ACC112 (cell line): ENCODE measurements at regions not wholly inside any gene's neighbourhood (a gene's known extent, or its start where the extent isn't known, plus 50 kb on each side); places are given as distances from the start of the nearest gene placed in this dataset.
"Not testable (repeated sequence)": the region's sequence is repeated elsewhere in the genome, so short reads cannot be mapped to it uniquely, and the experiment has no call there.

Source experiments
- H2AFZ ChIP-seq: fragments of 200-600 bp; sonication (generic); one replicate; pipeline ENCODE4 v1.6.0; 2017; ENCODE audit warnings: antibody characterized with exemption, low read length; ENCODE audit not compliant: unreplicated experiment
- H3K27ac ChIP-seq: fragments of 200-600 bp; sonication (generic); 2 replicates; pipeline ENCODE4 v1.5.1; 2014; ENCODE audit warnings: low read depth, mild to moderate bottlenecking, antibody characterized with exemption, low read length, moderate library complexity
- H3K27me3 ChIP-seq: fragments of 200-600 bp; sonication (generic); 2 replicates; pipeline ENCODE4 v1.6.1; 2014; ENCODE audit warnings: mild to moderate bottlenecking, antibody characterized with exemption, low read length, moderate library complexity, mixed read lengths; ENCODE audit not compliant: insufficient read depth
- H3K36me3 ChIP-seq: fragments of 200-600 bp; sonication (generic); 2 replicates; pipeline ENCODE4 v1.6.1; 2016; ENCODE audit warnings: mild to moderate bottlenecking, antibody characterized with exemption, low read length, moderate library complexity, mixed read lengths; ENCODE audit not compliant: insufficient read depth
- H3K4me1 ChIP-seq: fragments of 200-600 bp; sonication (generic); one replicate; pipeline ENCODE4 v1.6.1; 2016; ENCODE audit warnings: low read length, mixed read lengths; ENCODE audit not compliant: insufficient read depth, unreplicated experiment, control insufficient read depth
- H3K4me3 ChIP-seq: fragments of 200-600 bp; sonication (generic); 2 replicates; pipeline ENCODE4 v1.5.1; 2014; ENCODE audit warnings: mild to moderate bottlenecking, low read depth, low read length
- H3K79me2 ChIP-seq: fragments of 200-600 bp; sonication (generic); one replicate; pipeline ENCODE4 v1.6.0; 2016; ENCODE audit warnings: low read length; ENCODE audit not compliant: control insufficient read depth, unreplicated experiment, insufficient read depth

- Histone ChIP-seq H3K27ac (no peak overlapping the region), H3K4me3 (no peak overlapping the region), H3K27me3 (no peaks in the 10 kb centered on the region), H3K79me2 (no peaks in the 10 kb centered on the region), H2AFZ (no peak overlapping the region), H3K4me1 (no peaks in the 10 kb centered on the region), H3K36me3 (no peaks in the 10 kb centered on the region)
Measured at GRCh38 chr9:119698535-119698934, 329.3 kb upstream of the BRINP1 start.

GRCh38 chr9:119697996-119698395 lies 328.8 kb upstream of the BRINP1 start:
- Histone ChIP-seq H3K27ac (no peak overlapping the region), H3K4me3 (no peak overlapping the region), H2AFZ (no peak overlapping the region), H3K36me3 (no peaks in the 10 kb centered on the region), H3K79me2 (no peaks in the 10 kb centered on the region), H3K27me3 (no peaks in the 10 kb centered on the region), H3K4me1 (no peaks in the 10 kb centered on the region)

GRCh38 chr9:119689879-119690278 lies 320.6 kb upstream of the BRINP1 start:
- Histone ChIP-seq H3K36me3 (no peaks in the 10 kb centered on the region), H2AFZ (no peak overlapping the region), H3K79me2 (no peaks in the 10 kb centered on the region), H3K4me3 (no peak overlapping the region), H3K27me3 (no peaks in the 10 kb centered on the region), H3K4me1 (no peaks in the 10 kb centered on the region), H3K27ac (no peak overlapping the region)

DNA sequence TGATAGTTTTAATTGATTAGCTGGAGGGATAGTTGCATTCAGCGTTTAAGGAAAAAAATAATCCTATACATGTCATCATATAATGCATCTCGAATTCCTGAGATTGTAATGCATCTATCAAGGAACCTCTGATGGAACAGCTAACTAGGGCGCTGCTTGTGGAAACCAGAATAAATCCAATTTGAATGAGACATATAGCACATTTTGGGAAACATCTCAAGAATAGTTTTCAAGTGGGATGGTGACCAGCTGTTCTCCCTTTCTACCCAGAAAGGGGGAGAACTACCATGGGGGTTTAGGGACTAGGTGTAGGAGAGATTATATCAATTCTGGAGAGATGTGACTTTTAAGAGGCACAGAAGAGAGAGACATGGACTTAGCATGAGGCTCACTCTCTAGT lies 319.3 kb upstream of the BRINP1 start:
- no peaks in the 10 kb centered on the region for H3K4me1 ChIP-seq
- H3K27me3 ChIP-seq, result no peaks in the 10 kb centered on the region
- no peaks in the 10 kb centered on the region for H3K79me2 ChIP-seq
- no peak overlapping the region for H2AFZ ChIP-seq
- no peak overlapping the region for H3K27ac ChIP-seq
- no peak overlapping the region for H3K4me3 ChIP-seq
- H3K36me3 ChIP-seq, result no peaks in the 10 kb centered on the region

- Histone ChIP-seq H3K79me2 (no peaks in the 10 kb centered on the region), H3K4me3 (no peak overlapping the region), H3K36me3 (no peaks in the 10 kb centered on the region), H3K27ac (no peak overlapping the region), H2AFZ (no peak overlapping the region), H3K4me1 (no peaks in the 10 kb centered on the region), H3K27me3 (no peaks in the 10 kb centered on the region)
Measured at GRCh38 chr9:119677811-119678505, 308.7 kb upstream of the BRINP1 start.

GRCh38 chr9:119675951-119676350 lies 306.7 kb upstream of the BRINP1 start:
- no peak overlapping the region for H3K27ac ChIP-seq
- no peaks in the 10 kb centered on the region for H3K79me2 ChIP-seq
- H3K36me3 ChIP-seq, result no peaks in the 10 kb centered on the region
- H2AFZ ChIP-seq, result no peak overlapping the region
- no peaks in the 10 kb centered on the region for H3K27me3 ChIP-seq
- no peaks in the 10 kb centered on the region for H3K4me1 ChIP-seq
- H3K4me3 ChIP-seq, result no peak overlapping the region

DNA sequence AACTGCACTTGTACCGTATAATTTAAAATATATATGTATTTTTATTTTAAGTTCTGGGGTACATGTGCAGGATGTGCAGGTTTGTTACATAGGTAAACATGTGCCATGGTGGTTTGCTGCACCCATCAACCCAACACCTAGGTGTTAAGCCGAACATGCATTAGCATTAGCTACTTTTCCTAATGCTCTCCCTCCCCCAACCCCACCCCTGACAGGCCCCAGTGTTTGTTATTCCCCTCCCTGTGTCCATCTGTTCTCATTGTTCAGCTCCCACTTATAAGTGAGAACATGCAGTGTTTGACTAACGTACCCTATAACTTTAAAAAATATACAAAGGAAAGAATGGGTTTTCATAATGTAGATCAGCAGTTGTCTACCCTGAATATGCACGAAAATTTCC lies 303.5 kb upstream of the BRINP1 start:
- not testable (repeated sequence) for H3K27ac ChIP-seq, H3K4me1 ChIP-seq, H3K36me3 ChIP-seq, H2AFZ ChIP-seq, H3K79me2 ChIP-seq, H3K27me3 ChIP-seq, H3K4me3 ChIP-seq

DNA sequence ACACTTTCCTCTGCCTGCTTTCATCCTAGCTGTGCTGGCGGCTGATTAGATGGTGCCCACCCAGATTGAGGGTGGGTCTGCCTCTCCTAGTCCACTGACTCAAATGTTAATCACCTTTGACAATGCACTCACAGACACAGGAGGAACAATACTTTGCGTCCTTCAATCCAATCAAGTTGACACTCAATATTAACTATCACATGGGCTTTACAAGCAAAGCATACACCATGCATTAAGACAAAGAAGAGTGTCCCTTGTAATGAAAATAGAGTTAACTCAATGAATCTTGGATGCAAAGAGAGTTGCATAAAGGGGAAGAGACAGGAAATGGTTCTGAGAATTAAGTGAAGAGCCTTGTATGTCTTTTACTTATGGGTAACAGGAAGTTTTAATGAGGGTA lies 298.7 kb upstream of the BRINP1 start:
- H3K79me2 ChIP-seq, result no peaks in the 10 kb centered on the region
- no peak overlapping the region for H3K4me3 ChIP-seq
- H3K27me3 ChIP-seq, result no peaks in the 10 kb centered on the region
- no peaks in the 10 kb centered on the region for H3K36me3 ChIP-seq
- no peak overlapping the region for H2AFZ ChIP-seq
- no peak overlapping the region for H3K27ac ChIP-seq
- H3K4me1 ChIP-seq, result no peaks in the 10 kb centered on the region

GRCh38 chr9:119667163-119667562 lies 297.9 kb upstream of the BRINP1 start:
- Histone ChIP-seq H2AFZ (no peak overlapping the region), H3K27me3 (no peaks in the 10 kb centered on the region), H3K36me3 (no peaks in the 10 kb centered on the region), H3K27ac (no peak overlapping the region), H3K79me2 (no peaks in the 10 kb centered on the region), H3K4me3 (no peak overlapping the region), H3K4me1 (no peaks in the 10 kb centered on the region)

DNA sequence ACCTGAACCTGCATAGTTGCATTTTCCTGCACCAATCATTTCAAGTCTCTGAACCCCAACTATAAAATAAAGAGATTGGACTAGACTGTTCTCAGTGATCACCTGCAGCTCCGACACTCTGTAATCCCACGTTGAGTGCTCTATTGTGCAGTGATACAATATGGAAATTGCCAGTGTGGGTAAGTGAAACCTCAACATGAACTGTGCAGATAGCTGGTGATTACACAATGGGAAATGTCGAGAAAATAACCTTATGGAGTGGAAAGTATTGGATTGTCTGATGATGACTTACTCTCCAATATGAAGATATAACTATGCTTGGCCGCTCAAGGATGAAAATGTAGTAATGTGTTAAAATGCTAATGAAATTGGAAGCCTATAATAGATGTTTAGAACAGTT lies 293.1 kb upstream of the BRINP1 start:
- H2AFZ ChIP-seq, result no peak overlapping the region
- no peak overlapping the region for H3K4me3 ChIP-seq
- H3K27ac ChIP-seq, result no peak overlapping the region
- no peaks in the 10 kb centered on the region for H3K79me2 ChIP-seq
- no peaks in the 10 kb centered on the region for H3K4me1 ChIP-seq
- no peaks in the 10 kb centered on the region for H3K36me3 ChIP-seq
- no peaks in the 10 kb centered on the region for H3K27me3 ChIP-seq

- no peak overlapping the region for H3K27ac ChIP-seq
- H3K27me3 ChIP-seq, result no peaks in the 10 kb centered on the region
- H3K36me3 ChIP-seq, result no peaks in the 10 kb centered on the region
- no peak overlapping the region for H3K4me3 ChIP-seq
- no peaks in the 10 kb centered on the region for H3K4me1 ChIP-seq
- H2AFZ ChIP-seq, result no peak overlapping the region
- no peaks in the 10 kb centered on the region for H3K79me2 ChIP-seq
Measured at GRCh38 chr9:119652931-119653330, 283.7 kb upstream of the BRINP1 start.
